HepG2 (cell line): ENCODE measurements at regions not wholly inside any gene's neighbourhood (a gene's known extent, or its start where the extent isn't known, plus 50 kb on each side); places are given as distances from the start of the nearest gene placed in this dataset.

Experiments used
- ATAC-seq: fragments of 200-7000 bp; cut with Tn5 transposase; 3 replicates; pipeline ENCODE4 v1.9.1; 2020; ENCODE audit warnings: mild to moderate bottlenecking, moderate library complexity
- BruUV-seq: library from RNA; stranded (reverse); fragments of 400-500 nt; replicated peaks from 2 replicates; lab custom pipeline; 2021; lab: Mats Ljungman, UMichigan
- CTCF ChIA-PET: fragments of 300-600 bp; formaldehyde crosslinking; extraction: SDS; loops from one replicate; lab custom pipeline; 2021; ENCODE audit warnings: low total read pairs, inconsistent platforms, low intra/inter-chr PET ratio; lab: Yijun Ruan, JAX
- POLR2A ChIA-PET: fragments of 350-600 bp; sonication (Branson Sonifier 250); formaldehyde crosslinking; loops from one replicate; lab custom pipeline; 2020; ENCODE audit warnings: antibody characterized with exemption, inconsistent platforms; lab: Yijun Ruan, JAX
- DNase-seq: peaks from one replicate; pipeline ENCODE4 v3.0.0-alpha.2; 2015; ENCODE audit warnings: low spot score
- FAIRE-seq: peaks from 3 replicates; lab custom pipeline; 2011; peaks lifted over from hg19 to GRCh38; lab: Jason Lieb, UNC
- H2AFZ ChIP-seq: one replicate; pipeline ENCODE4 v1.6.1; 2011; ENCODE audit warnings: low read length, inconsistent platforms
- H3K27ac ChIP-seq: fragments of 300-600 bp; 3 replicates; pipeline ENCODE4 v1.8.0; 2011; ENCODE audit warnings: mixed run types, mild to moderate bottlenecking, mixed read lengths, low read length, inconsistent platforms; ENCODE audit not compliant: insufficient read depth; ENCODE audit errors: extremely low read length
- H3K27me3 ChIP-seq, 2 experiments: fragments of 200-600 bp in 1 of 2; 2 replicates in 1 of 2; 3 replicates in 1 of 2; pipeline versions ENCODE4 v1.6.0 to v1.8.0; 2011; ENCODE audit warnings: low read length in 2 of 2, mild to moderate bottlenecking in 2 of 2, moderate library complexity in 2 of 2, inconsistent platforms in 1 of 2; ENCODE audit not compliant: insufficient read depth in 2 of 2, control insufficient read depth in 1 of 2
- H3K36me3 ChIP-seq, 2 experiments: fragments of 200-600 bp in 1 of 2; replicated peaks in 1 of 2; 2 replicates in 1 of 2; 3 replicates in 1 of 2; pipeline versions ENCODE4 v1.5.1 to v1.8.0; 2011; ENCODE audit warnings: low read length in 2 of 2, inconsistent platforms in 1 of 2; ENCODE audit not compliant: insufficient read depth in 2 of 2, control insufficient read depth in 1 of 2
- H3K4me1 ChIP-seq: 2 replicates; pipeline ENCODE4 v1.5.1; 2012; ENCODE audit warnings: low read length, inconsistent platforms; ENCODE audit not compliant: insufficient read depth
- H3K4me2 ChIP-seq: 2 replicates; pipeline ENCODE4 v1.6.0; 2011; ENCODE audit warnings: low read depth, low read length, inconsistent platforms
- H3K4me3 ChIP-seq, 3 experiments: fragments of 200-600 bp in 1 of 3; sonication (generic), shearing (Covaris generic) in 1 of 3; replicated peaks in 1 of 3; 2 replicates each; pipeline ENCODE4 v1.5.1; 2011 to 2016; ENCODE audit warnings: low read length in 3 of 3, inconsistent platforms in 2 of 3, low read depth in 2 of 3, mild to moderate bottlenecking in 2 of 3, control low read depth in 1 of 3, mixed read lengths in 1 of 3; ENCODE audit not compliant: insufficient read depth in 1 of 3
- H3K79me2 ChIP-seq: one replicate; pipeline ENCODE4 v1.6.1; 2011; ENCODE audit warnings: low read length, inconsistent platforms; ENCODE audit not compliant: insufficient read depth
- H3K9ac ChIP-seq: 2 replicates; pipeline ENCODE4 v1.6.0; 2011; ENCODE audit warnings: mild to moderate bottlenecking, low read depth, low read length, inconsistent platforms; ENCODE audit not compliant: insufficient read depth
- H3K9me3 ChIP-seq: 2 replicates; pipeline ENCODE4 v1.5.1; 2012; ENCODE audit warnings: mild to moderate bottlenecking, low read length
- H4K20me1 ChIP-seq: 2 replicates; pipeline ENCODE4 v1.6.0; 2011; ENCODE audit warnings: inconsistent platforms, mild to moderate bottlenecking, low read length, moderate library complexity; ENCODE audit not compliant: insufficient read depth
- KMT2A ChIP-seq: sonication (generic); formaldehyde crosslinking; IDR thresholded peaks from 2 replicates; pipeline ENCODE4 v1.4.0; 2020; ENCODE audit warnings: missing genetic modification reagents
- NR2C2 ChIP-seq: sonication (generic); formaldehyde crosslinking; IDR thresholded peaks from 2 replicates; pipeline ENCODE4 v1.4.0; 2020; ENCODE audit warnings: missing genetic modification reagents, mild to moderate bottlenecking, moderate library complexity, borderline replicate concordance
- RCOR2 ChIP-seq: IDR thresholded peaks from 2 replicates; pipeline ENCODE4 v1.6.1; 2016; ENCODE audit warnings: missing biosample characterization, missing genetic modification reagents
- REL ChIP-seq: sonication (generic); formaldehyde crosslinking; conservative IDR thresholded peaks from 2 replicates; pipeline ENCODE4 v1.8.0; 2022; ENCODE audit warnings: mild to moderate bottlenecking, missing genetic modification reagents, moderate library complexity
- REPIN1 ChIP-seq: sonication (generic); formaldehyde crosslinking; IDR thresholded peaks from 2 replicates; pipeline ENCODE4 v1.8.0; 2022; ENCODE audit warnings: missing genetic modification reagents, low read depth, mild to moderate bottlenecking, borderline replicate concordance
- SRSF4 ChIP-seq: fragments of 200-400 bp; formaldehyde crosslinking; IDR thresholded peaks from one replicate; pipeline ENCODE4 v1.6.1; 2018; ENCODE audit warnings: mild to moderate bottlenecking, low read depth, low read length, moderate library complexity; ENCODE audit not compliant: poor library complexity, severe bottlenecking
- TBX2 ChIP-seq: sonication (generic); formaldehyde crosslinking; IDR thresholded peaks from 2 replicates; pipeline ENCODE4 v1.5.0; 2020; ENCODE audit warnings: missing genetic modification reagents, mild to moderate bottlenecking, borderline replicate concordance
- TSC22D2 ChIP-seq: sonication (generic); formaldehyde crosslinking; IDR thresholded peaks from 2 replicates; pipeline ENCODE4 v1.5.1; 2020; ENCODE audit warnings: missing genetic modification reagents, mild to moderate bottlenecking, borderline replicate concordance
- YY1 ChIP-seq: IDR thresholded peaks from 2 replicates; pipeline ENCODE4 v1.6.1; 2011; ENCODE audit warnings: low read length, low read depth, moderate library complexity, mild to moderate bottlenecking; ENCODE audit not compliant: insufficient read depth, insufficient replicate concordance
- ZBTB37 ChIP-seq: sonication (generic); formaldehyde crosslinking; IDR thresholded peaks from 2 replicates; pipeline ENCODE4 v1.4.0; 2020; ENCODE audit warnings: mild to moderate bottlenecking, missing genetic modification reagents
- ZIK1 ChIP-seq: sonication (generic); formaldehyde crosslinking; IDR thresholded peaks from 2 replicates; pipeline ENCODE4 v1.5.0; 2020; ENCODE audit warnings: mild to moderate bottlenecking, low read depth, missing genetic modification reagents, borderline replicate concordance
- ZNF260 ChIP-seq: sonication (generic); formaldehyde crosslinking; IDR thresholded peaks from 2 replicates; pipeline ENCODE4 v1.4.0; 2020; ENCODE audit warnings: missing genetic modification reagents, low read depth, mild to moderate bottlenecking, borderline replicate concordance
- ZNF276 ChIP-seq: sonication (generic); formaldehyde crosslinking; IDR thresholded peaks from 2 replicates; pipeline ENCODE4 v1.4.0; 2020; ENCODE audit warnings: mild to moderate bottlenecking, low read depth, missing genetic modification reagents
- ZNF3 ChIP-seq: IDR thresholded peaks from 2 replicates; pipeline ENCODE4 v1.7.0; 2017; ENCODE audit warnings: inconsistent platforms
- ZNF317 ChIP-seq: sonication (generic); formaldehyde crosslinking; IDR thresholded peaks from 2 replicates; pipeline ENCODE4 v1.5.0; 2020; ENCODE audit warnings: mild to moderate bottlenecking, missing genetic modification reagents
- WGBS: methylation state at CpG from one replicate; pipeline ENCODE4 v1.1.6; 2017; ENCODE audit warnings: low lambda C conversion rate; 5-methylcytosine and 5-hydroxymethylcytosine counted together
- in situ Hi-C: cut with HindIII; loops from 2 replicates; pipeline ENCODE4 v1.10.0; 2017; ENCODE audit warnings: low pct_unique_long_range_greater_than_20kb; ENCODE audit not compliant: extremely low pct_ligation_motif_present
- intact Hi-C: fragments of 100-400 bp; cut with micrococcal nuclease; formaldehyde crosslinking; loops from one replicate; pipeline ENCODE4 v1.10.0; 2022; ENCODE audit not compliant: unreplicated experiment
- TF ChIP-seq, protein P1 (sequence below): sonication (generic); formaldehyde crosslinking; conservative IDR thresholded peaks from 2 replicates; pipeline ENCODE4 v1.4.0; 2020; ENCODE audit warnings: missing genetic modification reagents
- TF ChIP-seq, protein P2 (sequence below): IDR thresholded peaks from 2 replicates; pipeline ENCODE4 v1.6.1; 2016; ENCODE audit warnings: control low read depth

DNA sequence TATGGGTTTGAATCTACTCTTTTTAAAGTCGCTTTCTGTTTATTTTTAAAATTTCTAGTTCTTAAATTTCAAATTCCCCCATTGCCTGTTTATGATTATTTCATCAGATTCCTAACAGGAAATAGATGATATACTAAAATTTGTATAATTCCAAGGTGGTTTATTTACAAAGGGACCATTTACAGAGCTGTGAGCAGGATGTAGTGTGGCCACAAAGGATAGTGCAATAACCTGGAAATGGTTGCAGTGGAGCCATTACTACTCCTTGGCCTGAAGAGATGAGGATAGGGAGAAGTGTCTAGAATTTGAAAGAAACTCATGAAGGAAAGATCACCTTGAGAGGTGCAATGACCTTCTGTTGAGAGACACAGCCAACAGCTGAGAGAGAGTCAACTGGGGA lies 58.5 kb upstream of the AP4E1 start:
- Histone ChIP-seq H3K79me2 (no peaks in the 10 kb centered on the region), H3K36me3 (no peaks in the 10 kb centered on the region), H3K4me3 (no peak overlapping the region), H3K9me3 (no peaks in the 10 kb centered on the region), H3K27ac (no peak overlapping the region), H3K27me3 (no peaks in the 10 kb centered on the region; a peak in 1 of 5 replicates), H3K4me2 (no peak overlapping the region), H4K20me1 (no peaks in the 10 kb centered on the region), H3K9ac (no peak overlapping the region), H2AFZ (no peak overlapping the region), H3K4me1 (peaks cover 6% of the 10 kb centered on the region)
- intact Hi-C loops = no loop called here
- no peak for DNase-seq
- 78% methylated on average over 1 of the region's 1 CpG for WGBS
- TF ChIP-seq RCOR2 (CRISPR knock-in tag) (no peak), ZNF3 (no peak), NR2C2 (CRISPR knock-in tag) (no peak), YY1 (no peak), TBX2 (CRISPR knock-in tag) (no peak), TSC22D2 (CRISPR knock-in tag) (no peak), ZNF317 (CRISPR knock-in tag) (no peak), ZBTB37 (CRISPR knock-in tag) (no peak), SRSF4 (no peak), KMT2A (no peak), REL (CRISPR knock-in tag) (no peak), ZNF276 (CRISPR knock-in tag) (no peak), ZNF260 (no peak), ZIK1 (CRISPR knock-in tag) (no peak), REPIN1 (no peak)
- TF ChIP-seq, protein P1, sequence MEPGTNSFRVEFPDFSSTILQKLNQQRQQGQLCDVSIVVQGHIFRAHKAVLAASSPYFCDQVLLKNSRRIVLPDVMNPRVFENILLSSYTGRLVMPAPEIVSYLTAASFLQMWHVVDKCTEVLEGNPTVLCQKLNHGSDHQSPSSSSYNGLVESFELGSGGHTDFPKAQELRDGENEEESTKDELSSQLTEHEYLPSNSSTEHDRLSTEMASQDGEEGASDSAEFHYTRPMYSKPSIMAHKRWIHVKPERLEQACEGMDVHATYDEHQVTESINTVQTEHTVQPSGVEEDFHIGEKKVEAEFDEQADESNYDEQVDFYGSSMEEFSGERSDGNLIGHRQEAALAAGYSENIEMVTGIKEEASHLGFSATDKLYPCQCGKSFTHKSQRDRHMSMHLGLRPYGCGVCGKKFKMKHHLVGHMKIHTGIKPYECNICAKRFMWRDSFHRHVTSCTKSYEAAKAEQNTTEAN (CRISPR knock-in tag) = no peak
- TF ChIP-seq, protein P2, sequence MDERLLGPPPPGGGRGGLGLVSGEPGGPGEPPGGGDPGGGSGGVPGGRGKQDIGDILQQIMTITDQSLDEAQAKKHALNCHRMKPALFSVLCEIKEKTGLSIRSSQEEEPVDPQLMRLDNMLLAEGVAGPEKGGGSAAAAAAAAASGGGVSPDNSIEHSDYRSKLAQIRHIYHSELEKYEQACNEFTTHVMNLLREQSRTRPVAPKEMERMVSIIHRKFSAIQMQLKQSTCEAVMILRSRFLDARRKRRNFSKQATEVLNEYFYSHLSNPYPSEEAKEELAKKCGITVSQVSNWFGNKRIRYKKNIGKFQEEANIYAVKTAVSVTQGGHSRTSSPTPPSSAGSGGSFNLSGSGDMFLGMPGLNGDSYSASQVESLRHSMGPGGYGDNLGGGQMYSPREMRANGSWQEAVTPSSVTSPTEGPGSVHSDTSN (CRISPR knock-in tag) = no peak
- ChIA-PET POLR2A (no interaction called here), CTCF (no interaction called here)
- FAIRE-seq = no peak
- in situ Hi-C loops = no loop called here
- BruUV-seq = no TSS peak
- no peak for ATAC-seq
